ENCODE measurements at regions not wholly inside any gene's neighbourhood (a gene's known extent, or its start where the extent isn't known, plus 50 kb on each side); places are given as distances from the start of the nearest gene placed in this dataset.

- TF ChIP-seq ZNF462 (CRISPR knock-in tag; IDR thresholded peaks at IDR 0.05) (no peak), ETS1 (IDR thresholded peaks at IDR 0.05) (no peak), NANOG (IDR thresholded peaks at IDR 0.05; ENCODE audit: borderline replicate concordance) (no peak), JUNB (IDR thresholded peaks at IDR 0.05; ENCODE audit: unreplicated experiment) (no peak)
Measured at GRCh38 chr2:18317017-18317416, 243.4 kb downstream of the RDH14 start (continued).

GRCh38 chr2:18312818-18313217, 247.6 kb downstream of the RDH14 start:
- Mint-ChIP-seq H3K4me1 (no peaks in the 10 kb centered on the region), H3K27ac (no peak overlapping the region), H3K4me3 (no peak overlapping the region), H3K27me3 (ENCODE audit: insufficient read depth, low read depth, poor library complexity) (no peaks in the 10 kb centered on the region), H3K9me3 (0 out of 3 replicates have a peak, but pooled peaks cover 6% of the 10 kb centered on the region), H3K36me3 (ENCODE audit: low read depth) (no peaks in the 10 kb centered on the region)
- Histone ChIP-seq H3F3A (replicated peaks; ENCODE audit: low read depth) (no peaks in the 10 kb centered on the region), H3K27me3 (ENCODE audit: insufficient read depth) (no peaks in the 10 kb centered on the region), H3K27ac (ENCODE audit: low read depth) (no peak overlapping the region), H3K9me2 (ENCODE audit: insufficient read depth) (peaks cover 14% of the 10 kb centered on the region; the same call in 1 of the 2 replicates), H4K20me1 (replicated peaks; ENCODE audit: insufficient read depth) (no peaks in the 10 kb centered on the region), H3K4me2 (no peak overlapping the region), H2AFZ (no peak overlapping the region), H3K79me2 (replicated peaks; ENCODE audit: insufficient read depth) (no peaks in the 10 kb centered on the region), H3K4me1 (ENCODE audit: insufficient read depth) (no peaks in the 10 kb centered on the region), H3K36me3 (ENCODE audit: insufficient read depth) (no peaks in the 10 kb centered on the region), H3K4me3 (no peak overlapping the region)
- DNase-seq (ENCODE audit: low spot score) (no peak), ATAC-seq (no peak)
- no peak for TF ChIP-seq JUNB (IDR thresholded peaks at IDR 0.05; ENCODE audit: unreplicated experiment)
- TF ChIP-seq CTCF (conservative IDR thresholded peaks at IDR 0.05; ENCODE audit: low read depth in 2 of 2), result no peak
- TF ChIP-seq CREB1 (CRISPR knock-in tag; IDR thresholded peaks at IDR 0.05; ENCODE audit: low read depth), result no peak
- TF ChIP-seq EZH2phosphoT487 (IDR thresholded peaks at IDR 0.05; ENCODE audit: unreplicated experiment), result no peak
- TF ChIP-seq REST (IDR thresholded peaks at IDR 0.05; ENCODE audit: unreplicated experiment), result no peak
